ENCODE measurements at regions not wholly inside any gene's neighbourhood (a gene's known extent, or its start where the extent isn't known, plus 50 kb on each side); places are given as distances from the start of the nearest gene placed in this dataset.
"Not testable (repeated sequence)": the region's sequence is repeated elsewhere in the genome, so short reads cannot be mapped to it uniquely, and the experiment has no call there.

DNA sequence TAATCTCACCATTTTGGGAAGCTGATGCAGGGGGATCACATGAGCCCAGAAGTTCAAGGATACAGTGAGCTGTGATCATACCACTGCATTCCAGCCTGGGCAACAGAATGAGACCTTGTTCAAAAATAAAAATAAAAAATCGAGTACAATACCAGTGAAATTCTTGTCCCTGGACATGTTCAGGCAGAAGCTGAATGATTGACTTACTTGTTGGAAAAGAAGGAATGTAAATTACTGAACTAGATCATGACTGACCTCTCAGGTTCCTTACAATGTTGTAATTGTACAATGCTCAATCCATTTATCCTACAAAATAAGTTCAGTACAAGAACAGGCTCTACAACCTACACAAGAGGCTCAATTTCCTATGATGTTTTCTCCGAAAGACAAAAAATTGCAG is 1010.4 kb downstream of the TLE1 start:
- no peak for DNase-seq (ENCODE audit: low read depth in 1 of 2, low spot score in 1 of 2)

- no peak for DNase-seq (ENCODE audit: low read depth in 1 of 2, low spot score in 1 of 2)
Measured at GRCh38 chr9:80673496-80673895, 1015.9 kb downstream of the TLE1 start.

DNA sequence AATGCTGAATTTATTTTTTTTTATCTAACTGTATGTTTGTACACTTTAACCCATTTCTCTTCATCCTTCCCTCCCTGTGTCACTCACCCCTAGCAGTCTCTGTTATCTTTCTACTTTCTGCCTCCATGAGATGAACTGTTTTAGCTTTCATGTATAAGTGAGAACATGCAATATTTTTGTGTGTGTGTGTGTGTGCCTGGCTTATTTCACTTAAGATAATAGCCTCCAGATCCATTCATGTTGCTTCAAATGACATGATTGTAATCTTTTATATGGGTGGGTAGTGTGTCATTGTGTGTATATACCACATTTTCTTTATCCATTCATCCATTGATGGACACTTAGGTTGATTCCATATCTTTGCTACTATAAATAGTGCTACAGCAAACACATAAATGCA is 1023.9 kb downstream of the TLE1 start:
- DNase-seq (ENCODE audit: low read depth in 1 of 2, low spot score in 1 of 2) = no peak

DNA sequence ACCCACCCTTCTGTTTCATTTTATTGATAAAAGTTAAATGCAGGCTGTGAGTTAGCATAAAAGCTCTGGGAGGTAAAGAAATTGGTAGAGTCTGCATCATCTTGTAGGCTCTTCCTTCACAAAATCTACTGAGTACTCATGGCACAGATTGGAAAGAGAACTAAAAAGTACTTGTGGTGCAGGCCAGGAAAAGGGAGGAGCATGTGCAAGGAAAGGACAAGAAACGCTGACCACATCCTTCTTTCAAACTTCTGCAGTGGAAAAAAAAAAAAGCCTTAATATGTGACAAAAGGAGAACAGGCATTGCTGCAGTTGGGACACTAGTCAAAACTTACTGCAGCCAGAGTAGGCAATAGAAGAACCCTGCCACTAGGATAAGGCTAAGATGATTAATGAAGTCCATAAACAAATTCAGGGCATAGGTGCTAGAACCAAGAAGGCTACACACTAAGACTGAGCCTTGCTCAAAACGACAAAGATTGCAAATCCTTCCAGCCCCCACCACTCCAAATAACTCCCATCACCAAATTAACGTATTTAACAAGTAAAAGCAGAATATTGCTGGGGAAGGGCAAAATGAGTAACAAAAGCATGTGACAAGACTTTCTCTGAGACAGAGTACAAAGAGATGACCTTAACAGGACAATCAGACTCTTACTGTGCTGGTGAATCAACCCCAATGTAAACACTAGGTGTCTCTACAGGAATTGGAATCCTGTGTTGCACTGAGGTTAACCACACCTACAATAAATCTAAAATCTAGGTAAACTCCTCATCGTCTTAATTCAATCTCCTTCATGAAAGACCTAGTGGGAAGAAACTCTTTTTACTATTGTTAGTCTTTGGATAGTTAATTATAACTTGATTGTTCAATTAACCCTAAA is 1024.8 kb downstream of the TLE1 start:
- DNase-seq (ENCODE audit: low read depth in 1 of 2, low spot score in 1 of 2) = no peak

DNA sequence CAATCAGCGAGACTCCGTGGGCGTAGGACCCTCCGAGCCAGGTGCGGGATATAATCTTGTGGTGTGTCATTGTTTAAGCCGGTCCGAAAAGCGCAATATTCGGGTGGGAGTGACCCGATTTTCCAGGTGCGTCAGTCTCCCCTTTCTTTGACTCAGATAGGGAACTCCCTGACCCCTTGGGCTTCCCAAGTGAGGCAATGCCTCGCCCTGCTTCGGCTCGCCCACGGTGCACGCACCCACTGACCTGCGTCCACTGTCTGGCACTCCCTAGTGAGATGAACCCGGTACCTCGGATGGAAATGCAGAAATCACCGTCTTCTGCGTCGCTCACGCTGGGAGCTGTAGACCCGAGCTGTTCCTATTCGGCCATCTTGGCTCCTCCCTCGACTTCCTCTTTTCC is 1029.6 kb downstream of the TLE1 start:
- not testable (repeated sequence) for DNase-seq (ENCODE audit: low read depth in 1 of 2, low spot score in 1 of 2)

- no peak for DNase-seq (ENCODE audit: low read depth in 1 of 2, low spot score in 1 of 2)
Measured at GRCh38 chr9:80651044-80651443, 1038.3 kb downstream of the TLE1 start.

DNA sequence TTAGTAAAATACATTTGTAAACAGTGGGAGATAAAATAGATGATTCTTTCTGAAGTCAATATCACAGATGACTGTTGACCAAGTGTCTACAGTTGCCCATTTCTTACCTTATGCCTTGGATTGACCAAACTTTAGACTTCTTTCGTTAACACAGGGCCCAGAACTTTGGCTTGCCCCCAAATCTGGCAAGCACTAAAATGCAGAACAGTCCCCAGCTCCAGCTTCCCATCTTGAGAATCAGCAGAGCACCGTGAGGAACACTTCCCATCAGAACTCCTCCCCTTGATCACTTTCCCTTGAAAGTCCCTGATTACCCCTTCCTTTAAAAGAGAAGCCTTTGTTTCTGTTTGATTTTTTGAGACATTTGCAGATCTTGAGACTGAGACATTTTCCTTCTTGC is 1039.9 kb downstream of the TLE1 start:
- DNase-seq (ENCODE audit: low read depth in 1 of 2, low spot score in 1 of 2) = no peak

- DNase-seq (ENCODE audit: low read depth in 1 of 2, low spot score in 1 of 2) = no peak
Measured at GRCh38 chr9:80649001-80649420, 1040.3 kb downstream of the TLE1 start.

- no peak for DNase-seq (ENCODE audit: low read depth in 1 of 2, low spot score in 1 of 2)
Measured at GRCh38 chr9:80648336-80648735, 1041.0 kb downstream of the TLE1 start.

GRCh38 chr9:80646211-80646610 is 1043.1 kb downstream of the TLE1 start:
- no peak for DNase-seq (ENCODE audit: low read depth in 1 of 2, low spot score in 1 of 2)

DNA sequence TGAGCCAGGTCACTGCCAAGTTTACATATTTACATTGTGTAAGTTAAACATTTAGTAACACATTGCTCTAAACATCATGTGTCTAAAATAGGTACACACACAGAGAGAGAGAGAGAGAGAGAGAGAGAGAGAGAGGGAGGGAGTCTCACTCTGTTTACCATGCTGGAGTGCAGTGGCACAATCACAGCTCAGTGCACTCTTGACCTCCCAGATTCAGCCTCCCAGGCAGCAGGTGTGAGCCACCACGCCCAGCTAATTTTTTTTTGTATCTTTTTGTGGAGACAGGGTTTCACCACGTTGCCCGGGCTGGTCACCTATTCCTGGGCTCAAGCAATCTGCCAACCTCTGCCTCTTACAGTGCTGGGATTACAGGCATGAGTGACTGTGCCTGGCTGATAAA is 1045.3 kb downstream of the TLE1 start:
- no peak for DNase-seq (ENCODE audit: low read depth in 1 of 2, low spot score in 1 of 2)

- no peak for DNase-seq (ENCODE audit: low read depth in 1 of 2, low spot score in 1 of 2)
Measured at GRCh38 chr9:80635065-80635464, 1054.3 kb downstream of the TLE1 start.

DNA sequence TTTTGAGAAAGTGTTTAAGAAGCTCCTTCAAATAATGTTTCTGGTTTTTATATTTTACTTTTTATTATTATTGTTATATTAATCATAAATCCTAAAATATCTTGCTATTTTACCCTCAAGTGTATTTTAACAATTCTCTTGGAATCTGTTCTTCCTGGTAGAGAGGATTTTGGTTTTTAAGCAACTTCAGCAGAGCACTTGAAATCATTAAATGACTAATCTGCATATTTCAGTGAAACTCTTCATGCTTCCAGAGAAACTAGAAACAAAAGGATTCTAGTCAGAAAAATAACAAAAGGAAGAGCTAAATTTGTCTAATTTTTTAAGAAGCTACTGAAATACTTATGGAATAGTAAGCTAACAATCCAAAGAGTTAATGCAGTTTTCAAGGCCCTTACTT is 1057.3 kb downstream of the TLE1 start:
- no peak for DNase-seq (ENCODE audit: low read depth in 1 of 2, low spot score in 1 of 2)

GRCh38 chr9:80622508-80622907 is 1050.7 kb downstream of the TLE4 start:
- DNase-seq (ENCODE audit: low read depth in 1 of 2, low spot score in 1 of 2) = no peak

DNA sequence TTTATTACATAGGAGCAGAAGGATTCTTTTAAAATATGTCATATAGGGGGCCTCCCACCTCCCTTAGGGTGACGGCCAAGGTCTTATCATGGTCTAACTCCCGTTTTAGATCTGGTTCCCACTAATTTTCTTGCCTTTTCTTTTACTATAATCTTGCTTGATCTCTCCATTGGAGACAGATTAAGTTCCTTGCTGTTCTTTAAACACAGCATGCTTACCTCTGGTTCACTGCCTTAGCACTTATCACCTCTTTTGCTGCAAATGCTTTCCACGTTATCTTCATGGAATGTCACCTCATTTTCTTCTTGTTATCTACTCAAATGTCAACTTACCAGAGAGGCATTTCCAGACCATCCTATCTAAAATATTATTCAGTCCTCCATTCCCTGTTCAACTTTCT is 1047.6 kb downstream of the TLE4 start:
- no peak for DNase-seq (ENCODE audit: low read depth in 1 of 2, low spot score in 1 of 2)

- DNase-seq (ENCODE audit: low read depth in 1 of 2, low spot score in 1 of 2) = no peak
Measured at GRCh38 chr9:80615964-80616363, 1044.2 kb downstream of the TLE4 start.

DNA sequence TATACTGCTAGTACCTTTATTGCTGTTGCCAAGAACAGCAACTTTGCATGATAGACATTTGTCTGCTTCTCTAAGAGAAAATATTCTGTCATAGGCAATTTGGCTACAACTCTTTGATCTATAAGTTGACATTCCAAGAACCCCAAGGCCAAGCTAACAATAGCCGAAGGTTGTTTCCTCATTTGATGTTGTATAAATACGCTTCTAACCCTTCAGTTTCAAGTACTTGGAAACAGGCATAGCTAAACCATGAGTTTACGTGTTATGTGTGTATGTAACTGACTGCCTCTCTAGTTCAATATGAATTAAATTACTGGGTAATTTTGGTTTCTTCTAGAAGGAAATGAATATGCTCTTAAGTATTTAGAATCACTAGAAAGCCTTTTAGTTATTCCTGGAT is 1034.0 kb downstream of the TLE4 start:
- DNase-seq (ENCODE audit: low read depth in 1 of 2, low spot score in 1 of 2) = no peak

DNA sequence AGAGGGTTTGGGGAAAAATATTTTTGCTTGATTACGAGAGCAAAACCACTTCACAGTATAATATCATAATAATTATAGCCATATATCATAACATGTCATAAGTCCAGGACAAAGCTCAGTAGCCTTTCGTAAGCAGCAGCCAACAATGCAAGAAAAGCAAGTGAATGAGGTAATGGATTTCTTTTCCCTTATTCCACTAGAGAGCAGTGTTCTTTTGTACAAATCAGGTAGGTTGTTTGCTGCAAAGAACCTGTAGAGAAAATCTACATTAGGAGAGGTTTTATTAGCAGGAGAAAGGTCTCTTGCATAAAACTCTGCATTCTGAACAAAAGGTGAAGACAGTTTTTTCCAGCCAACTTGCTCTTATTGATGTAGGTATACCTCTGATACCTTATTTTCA is 1033.4 kb downstream of the TLE4 start:
- DNase-seq (ENCODE audit: low read depth in 1 of 2, low spot score in 1 of 2) = no peak

GRCh38 chr9:80602291-80602690 is 1030.5 kb downstream of the TLE4 start:
- no peak for DNase-seq (ENCODE audit: low read depth in 1 of 2, low spot score in 1 of 2)

DNA sequence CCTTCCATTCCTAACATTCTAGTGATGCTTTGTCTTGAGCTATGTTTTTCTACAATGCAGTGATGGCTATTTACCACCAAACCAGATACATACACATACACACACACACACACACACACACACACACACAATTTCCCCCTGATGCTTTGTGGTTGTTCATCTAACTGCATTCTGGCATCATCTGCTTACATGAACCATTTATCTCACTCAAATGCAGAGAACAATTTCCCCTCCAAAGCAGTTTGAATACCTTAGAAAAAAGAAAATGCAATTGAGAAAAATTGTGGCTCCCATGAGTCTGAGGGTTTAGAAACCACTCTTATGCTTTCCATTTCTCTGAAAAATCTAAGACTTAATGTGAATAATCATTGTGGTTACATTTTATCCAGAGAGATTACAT is 1024.8 kb downstream of the TLE4 start:
- DNase-seq (ENCODE audit: low read depth in 1 of 2, low spot score in 1 of 2) = no peak

DNA sequence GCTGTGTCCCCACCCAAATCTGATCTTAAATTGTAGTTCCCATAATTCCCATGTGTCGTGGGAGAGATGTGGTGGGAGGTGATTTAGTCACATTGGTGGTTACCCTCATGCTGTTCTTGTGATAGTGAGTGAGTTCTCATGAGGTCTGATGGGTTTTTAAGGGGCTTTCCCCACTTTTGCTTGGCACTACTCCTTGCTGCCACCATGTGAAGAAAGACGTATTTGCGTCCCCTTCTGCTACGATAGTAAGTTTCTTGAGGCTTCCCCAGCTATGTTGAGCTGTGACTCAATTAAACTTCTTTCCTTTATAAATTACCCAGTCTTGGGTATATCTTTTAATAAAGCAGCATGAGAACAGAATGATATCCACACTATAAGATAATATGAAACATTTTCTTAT is 1023.4 kb downstream of the TLE4 start:
- no peak for DNase-seq (ENCODE audit: low read depth in 1 of 2, low spot score in 1 of 2)

DNA sequence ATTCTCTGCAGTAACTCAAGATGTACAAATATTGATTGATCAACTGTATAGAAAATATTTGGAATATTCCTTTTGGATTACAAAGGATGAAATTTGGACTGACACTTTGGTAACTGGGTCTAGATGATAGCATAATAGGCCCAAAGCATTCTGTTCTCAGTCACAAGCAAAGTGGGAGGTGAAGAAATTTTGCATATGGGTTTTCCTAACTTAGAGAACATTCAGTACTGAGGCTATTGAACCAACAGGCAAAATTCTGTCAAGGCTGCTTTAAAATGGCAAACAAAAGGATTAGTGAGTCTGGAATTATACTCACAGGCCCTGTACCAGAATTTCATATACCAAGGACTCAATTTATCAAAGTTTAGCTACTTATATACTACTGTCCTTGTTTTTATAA is 1020.6 kb downstream of the TLE4 start:
- no peak for DNase-seq (ENCODE audit: low read depth in 1 of 2, low spot score in 1 of 2)

DNA sequence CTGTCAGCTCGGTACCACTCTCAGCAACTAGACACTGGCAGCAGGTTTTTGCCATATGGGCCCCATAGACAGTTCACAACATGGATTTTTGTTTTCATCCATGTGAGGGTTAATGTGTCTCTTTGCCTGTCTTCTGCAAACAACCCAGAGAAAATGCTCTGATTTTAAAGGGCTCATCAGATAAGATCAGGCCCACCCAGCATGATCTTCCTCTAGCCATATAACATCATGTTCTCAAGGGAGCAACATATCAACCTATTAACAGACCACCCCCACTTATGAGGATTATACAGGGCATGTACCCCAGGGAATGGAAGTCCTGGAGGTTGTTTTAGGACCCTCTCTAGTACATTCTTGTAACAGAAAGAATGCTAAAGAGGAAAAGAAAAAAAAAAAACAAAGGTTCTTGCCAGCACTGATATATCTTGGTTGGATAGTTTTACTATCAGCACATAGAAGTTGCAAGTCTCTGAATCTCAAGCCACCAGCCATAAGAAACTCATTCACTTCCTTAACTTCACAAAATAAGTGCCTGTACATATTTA is 1015.1 kb downstream of the TLE4 start:
- no peak for DNase-seq (ENCODE audit: low read depth in 1 of 2, low spot score in 1 of 2)

Data from activated T-helper 1 cell treated with anti-CD3 and anti-CD28 coated beads, Interleukin-2, amount 50 U/mL, for 16 hours (primary cell).